ENCODE measurements at regions not wholly inside any gene's neighbourhood (a gene's known extent, or its start where the extent isn't known, plus 50 kb on each side); places are given as distances from the start of the nearest gene placed in this dataset.

DNA sequence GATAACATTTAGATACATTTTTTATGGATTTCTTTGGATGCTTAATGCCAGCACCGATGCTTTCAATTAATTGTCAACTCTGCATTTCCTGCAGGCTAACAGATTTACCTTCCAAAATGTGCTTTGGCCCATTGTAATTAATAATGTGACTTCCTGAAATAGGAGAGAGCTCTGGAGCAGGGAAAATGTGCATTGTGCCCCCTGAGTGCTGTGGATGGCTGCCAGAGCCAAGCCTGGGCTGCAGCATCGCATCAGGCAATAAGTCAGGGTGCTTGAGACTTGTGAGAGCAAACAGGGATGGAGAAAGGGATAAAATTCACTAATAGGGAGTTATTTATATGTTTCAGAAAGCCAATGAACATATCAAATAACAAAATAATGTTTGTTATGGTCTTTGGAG is 133.8 kb downstream of the MOBP start:
- TF ChIP-seq, protein P1, sequence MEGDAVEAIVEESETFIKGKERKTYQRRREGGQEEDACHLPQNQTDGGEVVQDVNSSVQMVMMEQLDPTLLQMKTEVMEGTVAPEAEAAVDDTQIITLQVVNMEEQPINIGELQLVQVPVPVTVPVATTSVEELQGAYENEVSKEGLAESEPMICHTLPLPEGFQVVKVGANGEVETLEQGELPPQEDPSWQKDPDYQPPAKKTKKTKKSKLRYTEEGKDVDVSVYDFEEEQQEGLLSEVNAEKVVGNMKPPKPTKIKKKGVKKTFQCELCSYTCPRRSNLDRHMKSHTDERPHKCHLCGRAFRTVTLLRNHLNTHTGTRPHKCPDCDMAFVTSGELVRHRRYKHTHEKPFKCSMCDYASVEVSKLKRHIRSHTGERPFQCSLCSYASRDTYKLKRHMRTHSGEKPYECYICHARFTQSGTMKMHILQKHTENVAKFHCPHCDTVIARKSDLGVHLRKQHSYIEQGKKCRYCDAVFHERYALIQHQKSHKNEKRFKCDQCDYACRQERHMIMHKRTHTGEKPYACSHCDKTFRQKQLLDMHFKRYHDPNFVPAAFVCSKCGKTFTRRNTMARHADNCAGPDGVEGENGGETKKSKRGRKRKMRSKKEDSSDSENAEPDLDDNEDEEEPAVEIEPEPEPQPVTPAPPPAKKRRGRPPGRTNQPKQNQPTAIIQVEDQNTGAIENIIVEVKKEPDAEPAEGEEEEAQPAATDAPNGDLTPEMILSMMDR (IDR thresholded peaks at IDR 0.05): no peak
- no peak for TF ChIP-seq EZH2 (IDR thresholded peaks at IDR 0.05; ENCODE audit: borderline replicate concordance, insufficient read depth, low read depth, low read length, poor library complexity, severe bottlenecking)
